ENCODE measurements at regions not wholly inside any gene's neighbourhood (a gene's known extent, or its start where the extent isn't known, plus 50 kb on each side); places are given as distances from the start of the nearest gene placed in this dataset.

GRCh38 chr6:164842085-164842484 is 467.3 kb downstream of the C6orf118 start (continued):
- TF ChIP-seq REST (IDR thresholded peaks at IDR 0.05; ENCODE audit: low read depth) (no peak), FOSL1 (IDR thresholded peaks at IDR 0.05; ENCODE audit: low read depth) (no peak), RAD21 (IDR thresholded peaks at IDR 0.05; ENCODE audit: low read depth) (no peak), CEBPB (IDR thresholded peaks at IDR 0.05; ENCODE audit: low read depth) (no peak)

GRCh38 chr6:164838068-164838615 is 471.3 kb downstream of the C6orf118 start:
- BruUV-seq (replicated peaks): no TSS peak

More at GRCh38 chr6:164838068-164838615, 471.3 kb downstream of the C6orf118 start:
- H3K9me2 ChIP-seq (ENCODE audit: insufficient read depth): no peaks in the 10 kb centered on the region
- no peaks in the 10 kb centered on the region for H3K79me2 ChIP-seq (ENCODE audit: insufficient read depth, low read length)
- intact Hi-C loops (cut with micrococcal nuclease): no loop called here
- no peak overlapping the region for H3K4me3 ChIP-seq (replicated peaks in 1 of 2; ENCODE audit: low read depth in 1 of 2, low read length in 2 of 2)
- DNase-seq (ENCODE audit: low read depth, low spot score) (no peak), ATAC-seq (no peak)
- H3K36me3 ChIP-seq (ENCODE audit: control insufficient read depth in 1 of 2, insufficient read depth in 2 of 2, low read length in 2 of 2): no peaks in the 10 kb centered on the region
- POLR2A ChIA-PET: no interaction called here
- no peak overlapping the region for H3K27ac ChIP-seq (ENCODE audit: low read depth, low read length)
- CTCF ChIA-PET: no interaction called here
- H4K20me1 ChIP-seq (ENCODE audit: insufficient read depth): no peaks in the 10 kb centered on the region
- no peaks in the 10 kb centered on the region for H3K4me1 ChIP-seq (ENCODE audit: control insufficient read depth in 1 of 2, insufficient read depth in 2 of 2, low read length in 2 of 2)
- H2AFZ ChIP-seq (ENCODE audit: low read depth, low read length, poor library complexity, severe bottlenecking): no peak overlapping the region
- H3K4me2 ChIP-seq (ENCODE audit: low read length): no peak overlapping the region
- TF ChIP-seq POLR2AphosphoS5 (IDR thresholded peaks at IDR 0.05; ENCODE audit: low read depth, low read length) (no peak), RAD21 (IDR thresholded peaks at IDR 0.05; ENCODE audit: low read depth) (no peak), ZFX (IDR thresholded peaks at IDR 0.05) (no peak), CBX3 (IDR thresholded peaks at IDR 0.05; ENCODE audit: low read depth) (no peak), YY1 (IDR thresholded peaks at IDR 0.05; ENCODE audit: extremely low read depth, insufficient replicate concordance, low read depth, low read length) (no peak), CTCF (IDR thresholded peaks at IDR 0.05 in 2 of 3, conservative IDR thresholded peaks at IDR 0.05 in 1 of 3; ENCODE audit: borderline replicate concordance in 1 of 3, insufficient read depth in 1 of 3, low read depth in 2 of 3, low read length in 2 of 3) (no peak), EZH2 (IDR thresholded peaks at IDR 0.05) (no peak), MAX (IDR thresholded peaks at IDR 0.05) (no peak), REST (IDR thresholded peaks at IDR 0.05; ENCODE audit: low read depth) (no peak)
- no peaks in the 10 kb centered on the region for H3K27me3 ChIP-seq (ENCODE audit: insufficient read depth, low read length)
- peaks cover 0 to 11% of the 10 kb centered on the region in 2 experiments; a peak in 2 of 4 replicates for H3K9me3 ChIP-seq (ENCODE audit: control insufficient read depth in 1 of 2, insufficient read depth in 1 of 2, low read depth in 1 of 2, low read length in 2 of 2)
- H3K9ac ChIP-seq (ENCODE audit: low read length): no peak overlapping the region
- RAD21 ChIA-PET (ENCODE audit: low non-redundant PET in 1 of 2, low total read pairs in 2 of 2, uncharacterized antibody in 2 of 2, unreplicated experiment in 2 of 2): no interaction called here
